Astrocyte of the spinal cord (primary cell): ENCODE measurements at regions not wholly inside any gene's neighbourhood (a gene's known extent, or its start where the extent isn't known, plus 50 kb on each side); places are given as distances from the start of the nearest gene placed in this dataset.

ENCODE experiments used
- DNase-seq: peaks from one replicate; pipeline ENCODE4 v3.0.0; 2011; ENCODE audit warnings: low read depth, low spot score
- H3K4me3 ChIP-seq: 2 replicates; pipeline ENCODE4 v1.5.1; 2011; ENCODE audit warnings: low read depth, mild to moderate bottlenecking, low read length, moderate library complexity
- in situ Hi-C: cut with HindIII; loops from 2 replicates; pipeline ENCODE4 v1.10.0; 2017; ENCODE audit warnings: low sequenced_read_pairs
- TF ChIP-seq, protein P1 (sequence below): IDR thresholded peaks from 2 replicates; pipeline ENCODE4 v1.5.1; 2012; ENCODE audit warnings: low read depth, mild to moderate bottlenecking, low read length, inconsistent platforms

DNA sequence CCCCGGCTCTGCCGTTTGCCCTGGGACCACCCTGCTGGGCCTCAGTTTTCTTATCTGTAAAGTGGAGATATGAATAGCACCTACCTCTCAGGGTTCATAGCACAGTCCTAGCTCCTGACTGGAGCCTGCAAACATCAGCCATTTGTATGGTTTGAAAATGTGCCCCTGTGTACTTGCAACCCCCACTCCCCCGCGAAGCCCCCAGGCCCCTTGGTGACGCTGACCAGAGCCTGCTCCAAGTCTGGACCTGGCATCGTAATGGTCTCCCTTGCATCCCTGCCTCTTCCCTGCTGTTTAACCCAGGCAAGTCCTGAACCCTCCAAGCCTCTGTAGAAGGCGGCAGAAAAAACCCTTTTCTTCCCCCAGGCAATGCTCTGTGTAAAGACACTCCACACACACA, 128.0 kb downstream of the IRF8 start:
- H3K4me3 ChIP-seq, result no peak overlapping the region
- no peak for DNase-seq
- TF ChIP-seq, protein P1, sequence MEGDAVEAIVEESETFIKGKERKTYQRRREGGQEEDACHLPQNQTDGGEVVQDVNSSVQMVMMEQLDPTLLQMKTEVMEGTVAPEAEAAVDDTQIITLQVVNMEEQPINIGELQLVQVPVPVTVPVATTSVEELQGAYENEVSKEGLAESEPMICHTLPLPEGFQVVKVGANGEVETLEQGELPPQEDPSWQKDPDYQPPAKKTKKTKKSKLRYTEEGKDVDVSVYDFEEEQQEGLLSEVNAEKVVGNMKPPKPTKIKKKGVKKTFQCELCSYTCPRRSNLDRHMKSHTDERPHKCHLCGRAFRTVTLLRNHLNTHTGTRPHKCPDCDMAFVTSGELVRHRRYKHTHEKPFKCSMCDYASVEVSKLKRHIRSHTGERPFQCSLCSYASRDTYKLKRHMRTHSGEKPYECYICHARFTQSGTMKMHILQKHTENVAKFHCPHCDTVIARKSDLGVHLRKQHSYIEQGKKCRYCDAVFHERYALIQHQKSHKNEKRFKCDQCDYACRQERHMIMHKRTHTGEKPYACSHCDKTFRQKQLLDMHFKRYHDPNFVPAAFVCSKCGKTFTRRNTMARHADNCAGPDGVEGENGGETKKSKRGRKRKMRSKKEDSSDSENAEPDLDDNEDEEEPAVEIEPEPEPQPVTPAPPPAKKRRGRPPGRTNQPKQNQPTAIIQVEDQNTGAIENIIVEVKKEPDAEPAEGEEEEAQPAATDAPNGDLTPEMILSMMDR, result no peak
- in situ Hi-C loops, result no loop called here

DNA sequence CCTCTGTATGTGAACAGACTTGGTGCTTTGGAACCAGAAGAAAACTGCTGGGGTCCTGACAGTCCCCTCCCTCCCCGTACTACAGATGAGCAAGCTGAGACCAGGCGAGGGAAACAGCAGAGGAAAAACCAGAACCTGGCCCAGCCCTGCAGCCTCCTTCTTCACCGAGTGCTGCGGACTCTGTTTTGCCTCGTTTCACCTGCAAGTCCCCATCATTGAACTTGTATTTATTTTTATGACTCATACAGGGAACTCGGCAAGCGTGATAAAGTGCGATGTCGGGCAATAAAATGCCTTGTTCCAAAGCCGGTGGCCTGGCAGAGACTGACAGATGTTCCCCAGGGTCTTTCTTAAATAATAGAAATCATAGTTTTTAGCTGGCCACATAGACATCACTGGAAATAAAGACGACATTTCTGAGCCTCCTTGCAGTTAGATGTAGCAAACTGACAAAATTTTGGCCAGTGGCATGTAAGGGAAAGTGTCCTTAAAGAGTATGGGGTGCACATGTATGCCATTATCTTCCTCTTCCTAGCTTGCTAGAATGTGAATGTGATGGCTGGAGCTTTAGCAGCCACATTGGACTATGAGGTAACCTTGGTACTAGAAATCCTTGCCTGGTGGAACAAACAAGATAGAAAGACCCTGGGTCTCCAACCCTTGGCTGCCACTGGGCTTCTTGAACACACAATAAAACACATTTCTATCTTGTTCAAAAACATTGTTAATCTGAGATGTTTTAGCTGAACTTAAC, 128.6 kb downstream of the IRF8 start:
- TF ChIP-seq, protein P1, result no peak
- no peak overlapping the region for H3K4me3 ChIP-seq
- DNase-seq, result no peak
- in situ Hi-C loops, result no loop called here

DNA sequence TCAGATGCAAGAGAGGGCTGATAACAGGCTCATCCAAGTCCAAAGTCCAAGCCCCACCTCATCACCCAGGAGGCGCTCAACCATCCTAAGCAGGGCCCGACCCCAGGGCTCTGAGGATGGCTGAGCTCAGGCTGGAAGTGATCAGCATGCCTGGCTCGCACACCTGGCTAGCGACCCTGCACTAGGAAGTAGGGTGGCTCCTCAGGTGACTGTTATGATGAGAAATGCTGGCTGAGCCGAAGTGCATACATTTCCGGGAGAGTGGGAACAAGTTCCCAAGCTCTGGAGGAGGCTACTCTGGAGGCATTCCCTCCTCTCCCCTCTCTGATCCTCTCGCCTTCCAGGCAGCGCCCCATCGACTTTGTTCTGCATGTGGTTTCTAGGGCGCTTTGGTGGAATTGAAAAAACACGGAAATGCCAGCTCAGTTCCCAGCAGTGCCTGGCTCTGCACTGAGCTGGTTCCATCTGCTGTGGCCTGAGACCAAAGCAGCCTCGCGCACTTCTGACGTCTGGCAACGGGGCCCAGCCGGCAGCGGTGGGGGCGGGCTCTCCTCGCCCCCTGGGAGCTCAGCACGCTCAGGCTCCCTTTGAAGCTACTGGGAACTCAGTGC, 130.3 kb downstream of the IRF8 start:
- no peak overlapping the region for H3K4me3 ChIP-seq
- DNase-seq, result no peak
- TF ChIP-seq, protein P1, result no peak
- in situ Hi-C loops, result no loop called here

DNA sequence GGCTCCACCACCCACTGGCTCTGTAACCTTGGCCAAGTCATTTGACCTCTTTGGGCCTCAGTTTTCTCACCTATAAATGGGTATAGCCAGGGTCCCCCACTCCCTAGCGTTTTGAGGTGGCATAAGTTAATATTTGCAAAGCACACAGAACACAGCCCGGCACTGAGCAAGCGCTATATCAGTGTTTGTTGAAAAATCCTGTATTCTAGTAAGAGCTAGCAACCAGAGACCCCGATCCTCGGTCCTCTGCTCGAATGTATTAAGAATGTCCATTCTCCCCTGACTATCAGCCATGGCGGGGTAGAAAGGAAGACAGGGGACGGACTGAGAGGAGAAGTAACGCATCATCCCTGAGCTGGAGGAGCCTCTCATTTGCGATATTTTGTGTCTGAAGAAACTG, 131.2 kb downstream of the IRF8 start:
- in situ Hi-C loops, result no loop called here
- no peak for DNase-seq
- no peak overlapping the region for H3K4me3 ChIP-seq
- TF ChIP-seq, protein P1, result no peak

DNA sequence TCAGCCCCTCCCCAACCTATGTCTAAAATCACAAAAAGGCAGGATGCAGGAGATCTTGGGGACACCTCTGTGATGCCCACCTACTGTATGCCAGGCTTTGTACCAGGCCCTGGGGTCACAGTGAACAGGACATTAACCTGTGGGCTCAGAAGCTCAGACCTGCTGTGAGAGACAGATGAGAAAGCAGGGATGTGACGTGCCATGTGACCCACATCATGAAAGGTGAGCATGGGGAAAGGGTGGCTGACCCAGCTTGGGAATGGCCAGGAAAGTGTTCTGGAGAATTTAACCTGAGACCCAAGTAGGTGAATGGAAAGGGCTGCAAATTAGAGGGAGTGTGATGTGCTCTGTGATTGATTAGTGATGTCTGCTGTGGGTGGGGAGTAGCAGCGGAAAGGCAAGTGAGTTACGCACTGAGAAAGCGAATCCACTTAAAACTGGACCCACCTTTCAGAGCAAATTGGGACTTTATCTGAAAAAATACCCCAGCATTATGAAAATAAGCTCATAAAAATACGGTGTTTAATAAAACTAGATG, 132.2 kb downstream of the IRF8 start:
- in situ Hi-C loops, result no loop called here
- TF ChIP-seq, protein P1, result no peak
- H3K4me3 ChIP-seq, result no peak overlapping the region

DNA sequence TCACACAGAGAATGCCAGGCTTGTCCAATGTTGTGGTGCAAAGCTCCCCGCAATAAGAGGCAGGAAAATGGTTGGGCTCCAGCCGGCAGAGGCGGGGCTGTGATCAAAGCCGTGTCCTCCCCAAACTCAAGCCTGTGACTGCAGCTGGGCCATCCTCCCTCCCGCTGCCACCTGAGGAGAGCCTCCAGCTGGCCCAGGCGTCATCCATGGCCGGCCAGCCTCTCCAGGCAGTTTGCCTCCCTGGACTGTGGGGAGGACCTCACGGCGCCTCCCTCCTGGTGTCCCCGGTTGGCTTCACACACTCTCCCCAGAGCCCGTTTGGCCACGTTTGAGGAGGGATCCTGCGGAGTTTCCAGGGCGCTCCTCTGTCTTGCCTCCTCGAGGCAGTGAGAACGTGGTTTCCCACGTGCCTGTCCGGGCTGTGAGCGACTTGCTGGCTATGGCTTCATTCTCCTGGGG, 134.1 kb downstream of the IRF8 start:
- TF ChIP-seq, protein P1, result no peak
- in situ Hi-C loops, result no loop called here
- no peak overlapping the region for H3K4me3 ChIP-seq
- no peak for DNase-seq

More for the DNA sequence above, 132.2 kb downstream of the IRF8 start:
- DNase-seq, result no peak
